K562 (cell line): ENCODE measurements at regions not wholly inside any gene's neighbourhood (a gene's known extent, or its start where the extent isn't known, plus 50 kb on each side); places are given as distances from the start of the nearest gene placed in this dataset.

Experiments used
- ATF3 ChIP-seq, 2 experiments: fragments of 450-650 bp in 1 of 2; sonication (generic) in 1 of 2; formaldehyde crosslinking in 1 of 2; IDR thresholded peaks in 1 of 2; conservative IDR thresholded peaks in 1 of 2; 2 replicates each; pipeline versions ENCODE4 v1.6.1 to v1.8.1; 2016 to 2023; ENCODE audit warnings: mild to moderate bottlenecking in 2 of 2, moderate library complexity in 2 of 2, inconsistent platforms in 1 of 2, missing genetic modification reagents in 1 of 2
- HNRNPL ChIP-seq: fragments of 200-400 bp; formaldehyde crosslinking; IDR thresholded peaks from 2 replicates; pipeline ENCODE4 v1.6.1; 2017; ENCODE audit warnings: low read depth, mild to moderate bottlenecking, low read length

GRCh38 chr20:11333634-11334033 is 584.1 kb upstream of the BTBD3 start:
- no peak for TF ChIP-seq HNRNPL
- no peak for TF ChIP-seq ATF3 (IDR thresholded peaks at IDR 0.05)
- no peak for TF ChIP-seq ATF3 (CRISPR knock-in tag; conservative IDR thresholded peaks at IDR 0.05)
